Activated naive CD8-positive, alpha-beta T cell treated with anti-CD3 and anti-CD28 coated beads, Interleukin-2, amount 50 U/mL, for 16 hours (primary cell): ENCODE measurements at regions not wholly inside any gene's neighbourhood (a gene's known extent, or its start where the extent isn't known, plus 50 kb on each side); places are given as distances from the start of the nearest gene placed in this dataset.

Source experiments
- DNase-seq: peaks from one replicate; pipeline ENCODE4 v3.0.0-alpha.2; 2020; ENCODE audit warnings: low read depth, low spot score

DNA sequence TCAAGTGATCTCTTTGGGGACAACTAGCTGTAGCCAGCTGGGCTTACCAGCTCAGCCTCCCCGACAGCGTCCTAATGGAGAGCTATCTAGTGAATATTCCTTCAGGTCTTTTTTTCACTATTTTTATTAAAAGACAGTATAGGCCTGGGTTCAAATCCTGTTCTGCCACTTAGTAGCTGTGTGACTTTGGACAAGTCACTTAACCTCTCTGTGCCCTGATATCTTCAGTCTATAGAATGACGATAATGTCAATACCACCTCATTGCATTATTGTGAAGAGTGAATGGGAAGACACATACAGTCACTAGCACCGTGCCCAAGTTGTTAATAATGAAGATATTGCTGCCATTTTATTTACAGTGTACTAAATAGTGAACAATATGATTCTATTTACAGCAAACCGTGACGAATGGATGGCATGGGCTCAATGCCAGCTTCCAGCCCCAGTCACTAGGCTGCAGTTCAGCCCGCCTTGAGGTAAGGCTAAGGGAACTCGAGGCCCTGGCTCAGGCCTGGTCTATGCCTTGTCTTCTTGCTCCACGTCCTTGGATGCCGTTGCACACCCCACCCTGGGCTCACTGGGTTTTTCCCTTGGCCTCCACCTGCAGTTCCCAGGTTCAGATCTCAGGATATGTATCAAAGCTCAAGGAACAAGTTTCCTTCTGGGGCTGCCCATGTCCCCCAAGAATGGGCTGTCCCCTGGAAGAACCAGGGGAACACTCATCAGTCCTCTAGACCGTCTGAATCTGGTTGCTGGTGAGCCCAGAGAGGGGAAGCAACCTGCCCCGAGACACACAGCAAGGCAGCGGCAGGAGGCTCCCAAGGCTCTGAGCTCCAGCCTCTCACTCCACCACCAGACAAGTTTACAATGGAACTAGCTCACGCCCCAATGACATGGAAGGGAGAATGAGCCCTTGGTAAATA, 95.4 kb upstream of the TNRC6C start:
- no peak for DNase-seq

GRCh38 chr17:77863814-77864161, 94.7 kb upstream of the TNRC6C start:
- DNase-seq, result no peak

DNA sequence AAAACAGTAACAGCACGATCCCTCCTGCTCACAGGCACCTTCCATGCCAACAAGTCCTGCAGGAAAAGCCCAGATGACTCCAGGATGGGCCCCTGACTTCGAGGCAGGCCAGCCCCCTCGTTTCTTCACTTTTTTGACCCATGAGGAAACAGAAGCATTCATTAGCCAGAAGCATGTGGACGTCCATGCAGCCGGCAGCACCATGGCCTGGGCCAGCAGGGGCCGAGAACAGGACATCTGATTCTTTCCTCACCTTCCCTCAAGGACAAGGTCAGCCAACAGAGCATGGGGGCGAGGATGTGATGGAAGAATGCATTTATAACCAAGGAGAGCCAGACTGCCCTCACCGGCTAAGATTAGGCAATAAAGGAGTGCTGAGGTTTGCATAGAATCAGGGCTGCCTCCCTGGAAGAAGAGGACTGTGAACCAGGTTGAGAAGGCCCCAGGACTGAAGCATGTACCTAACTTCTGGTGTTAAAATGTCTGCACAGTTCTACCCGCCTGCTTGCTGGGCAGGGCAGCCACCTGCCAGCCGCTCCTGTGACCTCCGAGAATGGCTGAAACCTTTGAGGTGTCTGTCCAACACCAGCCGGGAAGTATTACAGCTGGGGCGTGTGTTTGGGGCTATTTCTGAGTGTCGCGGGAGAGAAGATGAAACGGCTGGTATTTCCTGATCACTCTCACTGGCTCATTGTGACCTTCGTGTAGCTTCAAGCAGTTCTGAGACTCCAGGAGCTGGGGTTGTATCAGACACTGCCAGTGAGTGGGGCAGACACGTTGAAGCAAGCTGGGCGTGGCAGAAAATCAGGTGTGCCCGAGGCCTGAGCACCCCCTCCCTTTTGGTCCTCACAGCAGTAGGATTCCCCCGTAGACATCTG, 94.0 kb upstream of the TNRC6C start:
- DNase-seq, result no peak

GRCh38 chr17:77865112-77865611, 93.3 kb upstream of the TNRC6C start:
- DNase-seq, result no peak

GRCh38 chr17:77865716-77866115, 92.8 kb upstream of the TNRC6C start:
- no peak for DNase-seq

DNA sequence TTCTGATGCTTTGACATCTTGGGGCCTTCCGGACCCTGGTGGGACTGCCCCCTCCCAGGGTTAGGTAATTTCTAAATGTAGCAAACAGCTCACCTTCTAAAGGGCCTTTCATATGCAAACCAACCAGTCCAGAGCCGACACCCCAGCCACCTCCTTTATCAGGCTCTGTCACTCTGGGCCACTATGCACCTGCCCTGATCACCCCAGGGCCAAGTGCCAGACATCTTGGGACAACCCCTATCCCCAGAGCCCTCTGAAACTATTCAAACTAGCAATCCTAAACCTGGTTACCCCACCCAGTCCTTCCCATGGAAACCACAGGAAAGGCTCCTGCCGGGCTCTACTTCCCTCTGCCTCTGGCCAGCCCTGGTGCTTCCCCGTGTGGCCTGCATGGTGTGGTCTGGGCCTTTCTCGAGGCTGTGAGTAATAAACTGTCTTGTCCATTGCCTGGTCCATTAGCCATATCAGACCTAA, 91.2 kb upstream of the TNRC6C start:
- DNase-seq, result no peak

- DNase-seq, result no peak
Measured at GRCh38 chr17:77867976-77868713, 90.4 kb upstream of the TNRC6C start.

GRCh38 chr17:77869041-77869599, 89.4 kb upstream of the TNRC6C start:
- DNase-seq, result no peak

- no peak for DNase-seq
Measured at GRCh38 chr17:77869665-77870132, 88.8 kb upstream of the TNRC6C start.

DNA sequence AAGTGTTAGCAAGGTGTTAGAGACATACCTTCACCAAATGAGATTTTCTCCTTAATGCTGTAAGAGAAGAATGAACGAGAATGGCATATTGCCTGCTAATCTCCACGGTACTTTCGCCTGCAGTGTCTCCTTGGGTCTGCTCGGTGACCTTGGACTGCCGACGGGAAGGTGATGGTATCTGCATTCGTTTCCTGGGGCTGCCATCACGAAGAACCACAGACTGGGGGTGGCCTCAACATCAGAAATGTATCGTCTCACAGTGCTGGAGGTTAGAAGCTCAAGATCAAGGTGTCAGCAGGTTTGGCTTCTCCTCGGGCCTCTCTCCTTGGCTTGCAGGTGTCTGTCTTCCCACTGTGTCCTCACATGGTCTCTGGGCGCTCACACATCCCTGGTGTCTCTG, 86.3 kb upstream of the TNRC6C start:
- DNase-seq, result no peak

- no peak for DNase-seq
Measured at GRCh38 chr17:77872714-77873499, 85.6 kb upstream of the TNRC6C start.

DNA sequence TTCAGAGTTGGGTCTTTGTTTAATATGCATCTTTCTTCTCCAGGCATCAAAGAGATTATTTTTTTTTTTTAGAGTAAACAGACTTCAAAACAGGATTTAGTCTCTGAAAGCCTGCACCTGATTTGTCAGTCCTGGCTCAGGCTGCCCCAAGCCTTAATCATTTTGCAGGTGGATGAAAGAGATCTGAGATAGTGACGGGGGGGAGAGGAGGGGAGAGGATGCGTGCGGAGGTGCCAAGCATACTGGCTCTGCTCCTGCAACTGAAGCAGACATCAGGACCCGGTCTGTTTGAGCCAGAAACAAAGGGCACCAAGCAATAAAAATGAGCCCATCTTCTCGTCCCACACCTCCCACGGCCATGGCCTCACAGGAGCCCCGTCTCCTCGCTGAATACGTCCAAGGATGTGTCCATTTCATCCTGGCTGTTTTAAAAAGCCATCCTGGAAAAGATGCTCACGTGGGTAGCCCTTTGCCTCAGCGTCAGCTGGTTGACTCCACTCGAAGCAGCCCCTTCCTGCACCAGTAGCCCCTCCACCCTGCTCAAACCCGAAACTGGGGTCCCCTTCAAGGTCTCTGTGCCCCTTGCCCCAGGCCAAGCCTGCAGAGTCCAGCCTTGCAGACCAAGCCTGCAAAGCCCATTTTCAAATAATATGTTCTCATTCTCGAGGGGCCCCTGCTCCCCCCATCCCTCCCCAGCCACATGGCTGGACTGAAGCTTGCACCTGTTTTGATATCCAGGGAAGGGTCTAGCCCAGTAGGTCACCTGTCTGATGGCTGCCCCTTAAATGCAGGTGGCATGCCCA, 84.8 kb upstream of the TNRC6C start:
- DNase-seq, result no peak

DNA sequence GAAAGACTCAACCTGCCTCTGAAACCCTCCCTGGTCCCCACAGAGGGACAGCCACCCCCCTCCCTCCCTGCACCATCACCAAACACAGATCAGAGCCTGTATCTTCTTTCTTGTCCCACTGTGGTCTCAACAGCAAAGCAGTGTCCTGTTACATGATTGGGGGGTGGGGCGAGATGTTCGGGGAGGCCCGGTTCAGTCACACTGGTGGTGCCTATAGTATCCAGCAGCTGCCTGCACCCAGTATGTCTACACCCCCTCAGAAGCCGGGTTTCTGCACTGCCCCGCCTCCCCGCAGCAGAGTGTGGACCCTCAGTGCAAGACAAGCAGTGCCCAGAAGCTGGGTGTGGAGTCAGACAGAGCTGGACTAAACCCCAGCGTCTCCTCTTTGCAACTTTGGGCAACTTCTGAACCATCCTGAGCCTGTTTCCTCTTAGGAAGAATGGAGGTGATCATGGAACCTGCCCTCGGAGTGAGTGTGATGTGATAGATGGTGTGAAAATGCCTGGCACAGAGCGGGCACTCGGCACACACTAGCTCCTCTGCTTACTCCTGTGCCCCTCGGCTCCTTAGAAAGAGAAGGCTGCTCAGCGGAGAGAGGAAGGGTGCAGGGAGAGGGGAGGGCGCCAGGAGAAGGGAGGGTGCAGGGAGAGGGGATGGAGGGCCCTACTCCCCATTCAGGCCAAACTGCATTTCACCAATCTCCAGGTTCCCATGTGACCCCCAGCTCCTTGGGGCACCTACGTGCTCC, 84.0 kb upstream of the TNRC6C start:
- no peak for DNase-seq

DNA sequence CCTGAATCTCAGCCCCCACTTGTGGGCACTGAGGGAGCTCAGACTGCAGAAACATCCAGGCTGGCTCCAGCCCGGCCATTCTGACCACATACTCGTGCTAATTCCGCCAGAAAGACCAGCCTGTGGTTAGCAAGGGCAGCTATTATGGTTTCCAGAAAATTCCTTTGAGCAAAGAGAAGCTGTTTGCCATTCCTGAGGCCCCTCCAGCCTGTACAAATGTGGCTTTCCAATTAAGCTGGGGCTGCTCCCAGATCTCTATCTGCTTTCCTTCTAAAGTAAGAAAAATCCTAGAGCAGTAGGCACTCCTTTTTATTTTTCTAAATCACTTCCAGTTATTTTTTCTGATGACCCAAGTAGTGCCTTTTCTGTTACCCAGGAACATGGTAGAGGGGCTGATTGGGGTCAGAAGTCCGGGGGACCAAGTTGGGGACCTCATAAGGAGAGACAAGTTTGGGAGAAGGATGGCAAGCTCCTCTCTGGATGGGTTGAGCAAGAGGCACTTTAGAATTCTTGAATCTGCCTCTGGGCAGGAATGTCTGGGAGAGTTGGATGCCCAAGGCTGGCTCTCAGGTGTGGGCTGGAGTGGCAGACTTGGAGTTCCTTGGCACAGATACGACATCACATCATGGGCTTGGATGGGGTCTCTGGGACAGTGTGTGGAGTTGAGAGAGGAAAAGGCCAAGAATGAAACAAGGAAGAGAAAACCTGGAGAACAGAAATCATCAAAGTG, 83.3 kb upstream of the TNRC6C start:
- DNase-seq, result no peak

- no peak for DNase-seq
Measured at GRCh38 chr17:77875881-77876509, 82.5 kb upstream of the TNRC6C start.

GRCh38 chr17:77877036-77877435, 81.5 kb upstream of the TNRC6C start:
- DNase-seq, result no peak

GRCh38 chr17:77877646-77878355, 80.7 kb upstream of the TNRC6C start:
- DNase-seq, result no peak
